ENCODE measurements at regions not wholly inside any gene's neighbourhood (a gene's known extent, or its start where the extent isn't known, plus 50 kb on each side); places are given as distances from the start of the nearest gene placed in this dataset.

- TF ChIP-seq POLR2A (IDR thresholded peaks at IDR 0.05; ENCODE audit: low read depth, low read length) = no peak
- TF ChIP-seq CTCF (conservative IDR thresholded peaks at IDR 0.05; ENCODE audit: low read depth, low read length) = no peak
- no peak for TF ChIP-seq MAZ (IDR thresholded peaks at IDR 0.05; ENCODE audit: borderline replicate concordance, low read depth, low read length)
- no peak for TF ChIP-seq RCOR1 (IDR thresholded peaks at IDR 0.05; ENCODE audit: insufficient replicate concordance, low read length)
- TF ChIP-seq USF2 (IDR thresholded peaks at IDR 0.05; ENCODE audit: low read depth, low read length) = no peak
- TF ChIP-seq RFX5 (IDR thresholded peaks at IDR 0.05; ENCODE audit: low read depth, low read length) = no peak
- no peak for TF ChIP-seq NFE2L2 (IDR thresholded peaks at IDR 0.05; ENCODE audit: low read depth, low read length)
- TF ChIP-seq MXI1 (IDR thresholded peaks at IDR 0.05; ENCODE audit: borderline replicate concordance, low read depth, low read length) = no peak
- TF ChIP-seq CEBPB (IDR thresholded peaks at IDR 0.05; ENCODE audit: low read depth, low read length) = no peak
- no peak for TF ChIP-seq RAD21 (IDR thresholded peaks at IDR 0.05; ENCODE audit: low read length)
These were observed 1342.7 kb upstream of the TENM4 start for GRCh38 chr11:80783561-80783960.
